Panc1 (cell line): ENCODE measurements at regions not wholly inside any gene's neighbourhood (a gene's known extent, or its start where the extent isn't known, plus 50 kb on each side); places are given as distances from the start of the nearest gene placed in this dataset.

Experiments used
- ATAC-seq: fragments of 200-7000 bp; cut with Tn5 transposase; 2 replicates; pipeline ENCODE4 v1.9.1; 2020; ENCODE audit warnings: mild to moderate bottlenecking, moderate library complexity
- BruUV-seq: library from RNA; stranded (reverse); fragments of 400-500 nt; replicated peaks from 2 replicates; lab custom pipeline; 2021; lab: Mats Ljungman, UMichigan
- CTCF ChIA-PET: fragments of 300-600 bp; sonication (Branson Sonifier 250); formaldehyde crosslinking; loops from one replicate; lab custom pipeline; 2022; ENCODE audit warnings: antibody characterized with exemption; lab: Charles Lee
- POLR2A ChIA-PET: fragments of 300-600 bp; sonication (Branson Sonifier 250); formaldehyde crosslinking; loops from one replicate; lab custom pipeline; 2022; ENCODE audit warnings: antibody characterized with exemption; lab: Charles Lee
- DNase-seq: peaks from one replicate; pipeline ENCODE4 v3.0.0-alpha.2; 2010; ENCODE audit warnings: low read depth, low spot score
- H3K27ac ChIP-seq: 2 replicates; pipeline ENCODE4 v1.5.1; 2011; ENCODE audit warnings: mild to moderate bottlenecking, low read length, inconsistent platforms
- H3K27me3 ChIP-seq: fragments of 200-500 bp; sonication (Bioruptor generic); 2 replicates; pipeline ENCODE4 v1.6.0; 2014; ENCODE audit warnings: low read length, inconsistent platforms; ENCODE audit not compliant: control insufficient read depth, insufficient read depth
- H3K36me3 ChIP-seq: fragments of 200-500 bp; sonication (Bioruptor generic); 2 replicates; pipeline ENCODE4 v1.5.1; 2014; ENCODE audit warnings: inconsistent platforms, mild to moderate bottlenecking, low read length, moderate library complexity; ENCODE audit not compliant: control insufficient read depth, insufficient read depth
- H3K4me1 ChIP-seq: 2 replicates; pipeline ENCODE4 v1.5.1; 2011; ENCODE audit warnings: inconsistent platforms, mild to moderate bottlenecking, low read length, moderate library complexity; ENCODE audit not compliant: control insufficient read depth, insufficient read depth
- H3K4me3 ChIP-seq, 2 experiments: 2 replicates each; pipeline ENCODE4 v1.5.1; 2011 to 2012; ENCODE audit warnings: low read depth in 2 of 2, low read length in 2 of 2, mild to moderate bottlenecking in 2 of 2, inconsistent platforms in 1 of 2, moderate library complexity in 1 of 2
- H3K9me3 ChIP-seq: fragments of 200-500 bp; sonication (Bioruptor generic); 2 replicates; pipeline ENCODE4 v1.5.1; 2014; ENCODE audit warnings: low read depth, mild to moderate bottlenecking, inconsistent platforms, low read length, moderate library complexity; ENCODE audit not compliant: control insufficient read depth, insufficient read depth
- POLR2AphosphoS5 ChIP-seq: IDR thresholded peaks from 2 replicates; pipeline ENCODE4 v1.6.1; 2012; ENCODE audit warnings: mild to moderate bottlenecking, low read depth, low read length, moderate library complexity
- SIN3A ChIP-seq: IDR thresholded peaks from 2 replicates; pipeline ENCODE4 v1.6.1; 2012; ENCODE audit warnings: low read depth, mild to moderate bottlenecking, low read length, moderate library complexity, borderline replicate concordance; ENCODE audit not compliant: insufficient read depth
- TCF7L2 ChIP-seq: IDR thresholded peaks from 2 replicates; pipeline ENCODE4 v1.6.1; 2011; ENCODE audit warnings: mild to moderate bottlenecking, low read depth, low read length, inconsistent platforms
- in situ Hi-C: cut with HindIII; loops from 2 replicates; pipeline ENCODE4 v1.10.0; 2016; ENCODE audit warnings: low sequenced_read_pairs, low pct_unique_long_range_greater_than_20kb
- intact Hi-C: fragments of 100-400 bp; cut with micrococcal nuclease; formaldehyde crosslinking; loops from one replicate; pipeline ENCODE4 v1.10.0; 2022; ENCODE audit not compliant: unreplicated experiment
- TF ChIP-seq, protein P1 (sequence below), 2 experiments: IDR thresholded peaks; 2 replicates each; pipeline ENCODE4 v1.6.1; 2011 to 2012; ENCODE audit warnings: low read depth in 2 of 2, control low read depth in 1 of 2, low read length in 1 of 2, mild to moderate bottlenecking in 1 of 2, moderate library complexity in 1 of 2; ENCODE audit not compliant: insufficient read depth in 1 of 2
- TF ChIP-seq, protein P2 (sequence below): fragments of 450-650 bp; IDR thresholded peaks from 2 replicates; pipeline ENCODE4 v1.5.1; 2017; ENCODE audit warnings: mild to moderate bottlenecking

DNA sequence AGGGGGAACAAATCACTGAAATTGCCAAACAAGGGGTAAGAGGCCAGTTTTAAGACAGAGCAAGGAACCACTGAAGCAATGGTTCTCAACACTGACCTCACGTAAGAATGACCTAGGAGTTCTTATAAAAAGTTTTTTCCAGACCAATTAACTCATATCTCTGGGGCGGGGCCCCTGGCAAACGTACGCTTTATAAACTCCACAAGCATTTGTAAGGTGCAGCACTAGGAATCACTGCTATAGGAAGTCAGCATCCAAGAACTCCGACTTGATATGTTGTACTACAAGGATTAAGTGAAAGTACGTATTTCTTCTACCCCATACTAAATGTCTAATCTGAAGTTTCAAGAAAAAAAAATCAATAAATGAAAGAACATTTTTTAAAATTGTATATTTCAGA lies 269.9 kb downstream of the RCHY1 start:
- POLR2A ChIA-PET = no interaction called here
- no peak overlapping the region for H3K27ac ChIP-seq
- CTCF ChIA-PET = no interaction called here
- H3K36me3 ChIP-seq = no peaks in the 10 kb centered on the region
- intact Hi-C loops (no loop called here), in situ Hi-C loops (no loop called here)
- TF ChIP-seq TCF7L2 = no peak
- no peak for TF ChIP-seq SIN3A
- TF ChIP-seq, protein P1, sequence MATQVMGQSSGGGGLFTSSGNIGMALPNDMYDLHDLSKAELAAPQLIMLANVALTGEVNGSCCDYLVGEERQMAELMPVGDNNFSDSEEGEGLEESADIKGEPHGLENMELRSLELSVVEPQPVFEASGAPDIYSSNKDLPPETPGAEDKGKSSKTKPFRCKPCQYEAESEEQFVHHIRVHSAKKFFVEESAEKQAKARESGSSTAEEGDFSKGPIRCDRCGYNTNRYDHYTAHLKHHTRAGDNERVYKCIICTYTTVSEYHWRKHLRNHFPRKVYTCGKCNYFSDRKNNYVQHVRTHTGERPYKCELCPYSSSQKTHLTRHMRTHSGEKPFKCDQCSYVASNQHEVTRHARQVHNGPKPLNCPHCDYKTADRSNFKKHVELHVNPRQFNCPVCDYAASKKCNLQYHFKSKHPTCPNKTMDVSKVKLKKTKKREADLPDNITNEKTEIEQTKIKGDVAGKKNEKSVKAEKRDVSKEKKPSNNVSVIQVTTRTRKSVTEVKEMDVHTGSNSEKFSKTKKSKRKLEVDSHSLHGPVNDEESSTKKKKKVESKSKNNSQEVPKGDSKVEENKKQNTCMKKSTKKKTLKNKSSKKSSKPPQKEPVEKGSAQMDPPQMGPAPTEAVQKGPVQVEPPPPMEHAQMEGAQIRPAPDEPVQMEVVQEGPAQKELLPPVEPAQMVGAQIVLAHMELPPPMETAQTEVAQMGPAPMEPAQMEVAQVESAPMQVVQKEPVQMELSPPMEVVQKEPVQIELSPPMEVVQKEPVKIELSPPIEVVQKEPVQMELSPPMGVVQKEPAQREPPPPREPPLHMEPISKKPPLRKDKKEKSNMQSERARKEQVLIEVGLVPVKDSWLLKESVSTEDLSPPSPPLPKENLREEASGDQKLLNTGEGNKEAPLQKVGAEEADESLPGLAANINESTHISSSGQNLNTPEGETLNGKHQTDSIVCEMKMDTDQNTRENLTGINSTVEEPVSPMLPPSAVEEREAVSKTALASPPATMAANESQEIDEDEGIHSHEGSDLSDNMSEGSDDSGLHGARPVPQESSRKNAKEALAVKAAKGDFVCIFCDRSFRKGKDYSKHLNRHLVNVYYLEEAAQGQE (IDR thresholded peaks at IDR 0.05; ENCODE audit: insufficient read depth in 1 of 2, low read depth in 2 of 2, low read length in 1 of 2) = no peak
- no peak for TF ChIP-seq POLR2AphosphoS5
- TF ChIP-seq, protein P2, sequence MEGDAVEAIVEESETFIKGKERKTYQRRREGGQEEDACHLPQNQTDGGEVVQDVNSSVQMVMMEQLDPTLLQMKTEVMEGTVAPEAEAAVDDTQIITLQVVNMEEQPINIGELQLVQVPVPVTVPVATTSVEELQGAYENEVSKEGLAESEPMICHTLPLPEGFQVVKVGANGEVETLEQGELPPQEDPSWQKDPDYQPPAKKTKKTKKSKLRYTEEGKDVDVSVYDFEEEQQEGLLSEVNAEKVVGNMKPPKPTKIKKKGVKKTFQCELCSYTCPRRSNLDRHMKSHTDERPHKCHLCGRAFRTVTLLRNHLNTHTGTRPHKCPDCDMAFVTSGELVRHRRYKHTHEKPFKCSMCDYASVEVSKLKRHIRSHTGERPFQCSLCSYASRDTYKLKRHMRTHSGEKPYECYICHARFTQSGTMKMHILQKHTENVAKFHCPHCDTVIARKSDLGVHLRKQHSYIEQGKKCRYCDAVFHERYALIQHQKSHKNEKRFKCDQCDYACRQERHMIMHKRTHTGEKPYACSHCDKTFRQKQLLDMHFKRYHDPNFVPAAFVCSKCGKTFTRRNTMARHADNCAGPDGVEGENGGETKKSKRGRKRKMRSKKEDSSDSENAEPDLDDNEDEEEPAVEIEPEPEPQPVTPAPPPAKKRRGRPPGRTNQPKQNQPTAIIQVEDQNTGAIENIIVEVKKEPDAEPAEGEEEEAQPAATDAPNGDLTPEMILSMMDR = no peak
- no peaks in the 10 kb centered on the region for H3K27me3 ChIP-seq
- H3K4me1 ChIP-seq = no peaks in the 10 kb centered on the region
- DNase-seq (no peak), ATAC-seq (no peak)
- H3K9me3 ChIP-seq = no peaks in the 10 kb centered on the region
- no TSS peak for BruUV-seq
- no peak overlapping the region for H3K4me3 ChIP-seq

GRCh38 chr4:75243570-75243969 lies 270.6 kb downstream of the RCHY1 start:
- ChIA-PET CTCF (no interaction called here), POLR2A (no interaction called here)
- H3K27ac ChIP-seq = no peak overlapping the region
- no peaks in the 10 kb centered on the region for H3K27me3 ChIP-seq
- BruUV-seq = no TSS peak
- in situ Hi-C loops (no loop called here), intact Hi-C loops (no loop called here)
- no peak overlapping the region for H3K4me3 ChIP-seq
- H3K9me3 ChIP-seq = no peaks in the 10 kb centered on the region
- no peaks in the 10 kb centered on the region for H3K4me1 ChIP-seq
- TF ChIP-seq, protein P1 (IDR thresholded peaks at IDR 0.05; ENCODE audit: insufficient read depth in 1 of 2, low read depth in 2 of 2, low read length in 1 of 2) = no peak
- no peak for TF ChIP-seq POLR2AphosphoS5
- TF ChIP-seq TCF7L2 = no peak
- TF ChIP-seq SIN3A = no peak
- TF ChIP-seq, protein P2 = no peak
- no peaks in the 10 kb centered on the region for H3K36me3 ChIP-seq
- no peak for ATAC-seq
- no peak for DNase-seq
